HG03469 (cell line): ENCODE measurements at regions not wholly inside any gene's neighbourhood (a gene's known extent, or its start where the extent isn't known, plus 50 kb on each side); places are given as distances from the start of the nearest gene placed in this dataset.

Experiments used
- ATAC-seq: cut with Tn5 transposase; IDR thresholded peaks from one replicate; pipeline ENCODE4 v1.9.1; 2021; ENCODE audit warnings: mild to moderate bottlenecking, moderate library complexity, moderate number of reproducible peaks; ENCODE audit not compliant: unreplicated experiment

GRCh38 chr2:129345540-129345939 is 633.9 kb upstream of the RAB6C start:
- no peak for ATAC-seq

- ATAC-seq: peak; percentile 100
Observed at GRCh38 chr2:129347486-129348217, 631.8 kb upstream of the RAB6C start.

DNA sequence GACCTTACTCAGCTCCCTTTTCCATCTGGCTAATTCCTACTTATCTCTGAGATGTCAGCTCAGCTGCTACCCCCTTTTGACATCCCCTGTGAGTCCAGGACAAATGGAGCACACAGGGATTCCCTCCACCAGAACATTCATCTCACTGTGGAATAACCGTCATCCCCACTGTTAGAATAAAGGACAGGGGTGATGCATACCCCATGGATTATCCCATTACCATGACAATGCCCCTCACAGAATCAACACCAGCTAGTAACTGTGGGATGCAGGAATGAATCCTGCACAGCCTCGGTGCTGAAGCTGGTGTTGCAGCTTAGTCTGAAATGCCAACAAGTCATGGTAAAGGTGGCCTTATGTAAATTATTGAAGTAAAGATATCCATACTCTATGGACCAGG is 624.8 kb upstream of the RAB6C start:
- no peak for ATAC-seq

DNA sequence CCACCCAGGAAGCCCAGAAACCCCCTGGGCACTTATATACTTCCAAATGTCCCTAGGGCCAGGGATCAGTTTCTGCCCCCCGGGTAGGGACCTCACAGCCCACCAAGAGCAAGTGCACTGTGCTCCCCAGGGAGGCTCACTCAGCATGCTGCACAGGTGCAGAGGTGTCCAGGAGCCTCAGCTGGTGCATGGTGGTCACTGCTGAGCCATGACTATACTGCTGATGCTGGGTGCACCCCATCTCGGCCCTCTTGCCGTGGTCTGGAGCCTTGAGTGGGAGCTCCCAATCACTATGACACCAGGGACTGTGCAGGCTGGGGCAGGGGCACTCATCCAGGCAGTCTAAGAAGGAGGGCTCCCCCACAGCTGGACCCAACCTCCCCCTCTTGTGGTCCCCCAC is 617.8 kb upstream of the RAB6C start:
- ATAC-seq: no peak

GRCh38 chr2:129366263-129366662 is 613.2 kb upstream of the RAB6C start:
- ATAC-seq: no peak

- no peak for ATAC-seq
Observed at GRCh38 chr2:129367107-129367506, 612.4 kb upstream of the RAB6C start.

DNA sequence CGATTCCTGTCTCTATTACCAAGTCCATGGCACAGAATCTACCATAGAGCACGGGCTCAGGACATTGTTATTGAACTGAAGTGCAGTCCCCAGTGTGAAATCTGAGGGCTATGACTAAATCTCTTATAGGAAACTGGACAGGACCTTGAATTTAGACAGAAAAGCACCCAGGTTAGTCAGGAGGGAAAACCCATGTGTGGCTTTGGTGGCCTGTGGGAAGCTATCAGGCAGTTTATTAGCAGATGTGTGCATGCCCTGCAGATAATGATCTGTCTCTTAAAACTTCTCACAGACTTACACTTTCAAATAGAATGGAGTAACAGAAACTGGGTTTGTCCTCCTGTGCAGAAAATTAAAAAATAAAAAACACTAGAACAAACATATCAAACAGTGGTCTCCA is 610.0 kb upstream of the RAB6C start:
- no peak for ATAC-seq

GRCh38 chr2:129374452-129374851 is 605.0 kb upstream of the RAB6C start:
- ATAC-seq: no peak

GRCh38 chr2:129375632-129376425 is 603.6 kb upstream of the RAB6C start:
- no peak for ATAC-seq

- ATAC-seq: no peak
Observed at GRCh38 chr2:129376426-129377077, 602.9 kb upstream of the RAB6C start.

DNA sequence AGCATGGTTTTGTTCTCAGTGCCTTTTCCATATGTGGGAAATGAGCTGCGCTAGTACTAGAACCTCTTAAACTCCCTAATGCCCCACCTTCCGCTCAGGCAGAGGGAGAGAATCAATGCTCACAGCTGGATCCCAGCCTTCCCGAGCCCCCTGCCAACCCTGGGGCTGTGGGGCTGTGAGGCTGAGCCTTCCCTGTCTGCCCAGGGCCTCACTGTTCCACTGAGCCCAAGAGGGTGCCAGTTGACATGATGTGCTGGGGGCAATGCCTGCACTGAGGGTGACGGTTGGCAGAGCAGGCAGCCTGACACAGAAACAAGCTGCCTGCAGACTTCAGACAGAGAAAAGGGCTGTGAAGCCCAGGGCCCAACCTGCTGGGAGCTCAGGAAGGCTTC is 602.4 kb upstream of the RAB6C start:
- ATAC-seq: no peak

GRCh38 chr2:129378186-129378585 is 601.3 kb upstream of the RAB6C start:
- no peak for ATAC-seq

DNA sequence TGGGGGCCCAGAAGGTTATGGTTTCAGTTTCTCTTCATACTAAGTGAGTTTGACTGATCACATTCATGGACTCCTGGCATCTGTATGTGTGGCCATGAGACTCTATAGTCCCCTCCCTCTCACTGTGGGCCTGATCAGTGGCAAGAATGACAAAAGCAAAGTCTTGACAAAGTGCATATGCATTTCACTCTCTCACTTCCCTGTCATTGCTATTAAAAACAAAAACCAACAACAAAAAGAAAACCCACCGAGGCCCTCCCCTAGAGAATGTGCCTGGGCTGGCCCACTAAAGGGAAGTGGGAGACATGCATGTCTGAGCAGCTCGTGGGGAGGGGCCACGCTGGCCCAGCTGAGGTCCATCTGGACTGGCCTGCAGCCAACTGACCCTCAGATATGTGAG is 600.1 kb upstream of the RAB6C start:
- ATAC-seq: peak; percentile 56

GRCh38 chr2:129381789-129382188 is 597.7 kb upstream of the RAB6C start:
- ATAC-seq: no peak

GRCh38 chr2:129388870-129389269 is 590.6 kb upstream of the RAB6C start:
- no peak for ATAC-seq

GRCh38 chr2:129393816-129394215 is 585.6 kb upstream of the RAB6C start:
- no peak for ATAC-seq

GRCh38 chr2:129396980-129397599 is 582.4 kb upstream of the RAB6C start:
- peak; percentile 54 for ATAC-seq

GRCh38 chr2:129400826-129401225 is 578.6 kb upstream of the RAB6C start:
- ATAC-seq: no peak

- ATAC-seq: no peak
Observed at GRCh38 chr2:129402076-129402475, 577.4 kb upstream of the RAB6C start.

DNA sequence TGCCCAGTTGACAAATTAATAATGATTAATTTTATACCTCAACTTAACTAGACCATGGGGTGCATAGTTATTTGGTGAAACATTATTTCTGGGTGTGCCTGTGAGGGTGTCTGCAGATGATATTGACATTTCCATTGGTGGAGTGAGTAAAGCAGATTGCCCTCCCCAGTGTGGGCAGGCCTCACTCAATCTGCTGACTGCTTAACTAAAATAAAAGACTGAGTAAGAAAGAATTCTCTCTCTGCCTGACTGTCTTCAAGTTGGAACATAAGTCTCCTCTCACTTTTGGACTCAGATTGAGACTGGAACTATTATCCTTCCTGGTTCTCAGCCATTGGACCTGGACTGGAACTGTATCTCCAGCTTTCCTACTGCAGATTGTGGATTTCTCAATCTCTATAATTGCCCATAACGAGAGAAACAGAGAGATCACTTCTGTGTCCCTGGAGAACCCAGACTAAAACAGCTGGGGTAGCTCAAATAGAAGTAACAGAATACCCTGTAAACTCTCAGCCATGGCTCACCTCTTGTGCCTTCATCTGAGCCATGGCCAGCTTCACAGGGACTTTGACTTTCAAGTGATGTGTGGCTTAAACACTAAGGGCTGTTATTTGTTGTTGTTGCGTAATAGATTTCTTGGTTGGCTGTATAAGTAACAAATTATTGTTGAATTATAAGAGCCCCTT is 575.3 kb upstream of the RAB6C start:
- no peak for ATAC-seq

DNA sequence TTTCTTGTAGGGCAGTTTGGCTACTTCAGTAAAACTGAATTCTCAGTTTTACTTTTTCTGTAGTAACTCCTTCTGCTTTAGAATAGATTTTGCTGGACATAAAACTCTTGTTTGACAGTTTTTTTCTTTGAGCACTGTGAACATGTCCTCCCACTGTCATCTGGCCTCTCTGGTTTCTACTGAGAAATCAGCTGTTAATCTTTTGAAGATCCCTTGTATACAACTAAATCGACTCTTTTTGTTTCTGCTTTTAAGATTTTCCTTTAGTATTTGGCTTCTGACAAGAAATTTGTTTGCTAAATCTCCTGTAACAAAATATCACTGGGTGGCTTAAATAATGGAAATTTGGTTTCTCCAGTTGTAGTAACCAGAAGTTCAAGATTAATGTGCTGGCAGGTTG is 570.9 kb upstream of the RAB6C start:
- ATAC-seq: no peak
